Esophagus muscularis mucosa (tissue), 3 donors: ENCODE measurements at regions not wholly inside any gene's neighbourhood (a gene's known extent, or its start where the extent isn't known, plus 50 kb on each side); places are given as distances from the start of the nearest gene placed in this dataset.

Source experiments
- POLR2A ChIP-seq: fragments of 450-650 bp; IDR thresholded peaks from one replicate; pipeline ENCODE4 v1.6.1; 2017; ENCODE audit warnings: antibody characterized with exemption, moderate library complexity, mild to moderate bottlenecking, low read depth
- TF ChIP-seq, protein P1 (sequence below), 3 experiments: fragments of 200-600 bp in 2 of 3; fragments of 450-650 bp in 1 of 3; sonication (generic) in 2 of 3; IDR thresholded peaks; one replicate each; pipeline ENCODE4 v1.5.1; 2017 to 2019; ENCODE audit warnings: antibody characterized with exemption in 3 of 3, mild to moderate bottlenecking in 2 of 3, moderate library complexity in 1 of 3

DNA sequence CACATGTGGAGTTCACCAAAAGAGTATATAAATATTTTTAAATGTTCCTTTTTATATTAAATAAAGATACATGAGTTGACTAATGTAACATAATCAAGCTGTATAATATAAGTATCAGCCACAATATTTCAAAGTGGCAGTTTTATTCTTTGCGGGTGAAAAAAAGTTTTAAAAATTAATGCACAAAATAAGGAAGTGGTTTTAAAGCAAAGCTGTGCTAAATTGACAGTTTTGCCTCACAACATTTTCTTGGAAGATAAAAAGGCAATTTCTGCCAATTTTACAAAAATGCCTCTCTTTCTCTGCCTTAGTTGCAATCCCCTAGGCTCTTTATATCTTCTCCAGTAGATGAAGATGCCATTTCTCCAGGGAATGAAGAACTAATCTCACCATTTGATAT is 719.1 kb downstream of the C12orf50 start:
- TF ChIP-seq, protein P1, sequence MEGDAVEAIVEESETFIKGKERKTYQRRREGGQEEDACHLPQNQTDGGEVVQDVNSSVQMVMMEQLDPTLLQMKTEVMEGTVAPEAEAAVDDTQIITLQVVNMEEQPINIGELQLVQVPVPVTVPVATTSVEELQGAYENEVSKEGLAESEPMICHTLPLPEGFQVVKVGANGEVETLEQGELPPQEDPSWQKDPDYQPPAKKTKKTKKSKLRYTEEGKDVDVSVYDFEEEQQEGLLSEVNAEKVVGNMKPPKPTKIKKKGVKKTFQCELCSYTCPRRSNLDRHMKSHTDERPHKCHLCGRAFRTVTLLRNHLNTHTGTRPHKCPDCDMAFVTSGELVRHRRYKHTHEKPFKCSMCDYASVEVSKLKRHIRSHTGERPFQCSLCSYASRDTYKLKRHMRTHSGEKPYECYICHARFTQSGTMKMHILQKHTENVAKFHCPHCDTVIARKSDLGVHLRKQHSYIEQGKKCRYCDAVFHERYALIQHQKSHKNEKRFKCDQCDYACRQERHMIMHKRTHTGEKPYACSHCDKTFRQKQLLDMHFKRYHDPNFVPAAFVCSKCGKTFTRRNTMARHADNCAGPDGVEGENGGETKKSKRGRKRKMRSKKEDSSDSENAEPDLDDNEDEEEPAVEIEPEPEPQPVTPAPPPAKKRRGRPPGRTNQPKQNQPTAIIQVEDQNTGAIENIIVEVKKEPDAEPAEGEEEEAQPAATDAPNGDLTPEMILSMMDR (IDR thresholded peaks at IDR 0.05) = no peak
- no peak for TF ChIP-seq POLR2A
